ENCODE measurements at regions not wholly inside any gene's neighbourhood (a gene's known extent, or its start where the extent isn't known, plus 50 kb on each side); places are given as distances from the start of the nearest gene placed in this dataset.

DNA sequence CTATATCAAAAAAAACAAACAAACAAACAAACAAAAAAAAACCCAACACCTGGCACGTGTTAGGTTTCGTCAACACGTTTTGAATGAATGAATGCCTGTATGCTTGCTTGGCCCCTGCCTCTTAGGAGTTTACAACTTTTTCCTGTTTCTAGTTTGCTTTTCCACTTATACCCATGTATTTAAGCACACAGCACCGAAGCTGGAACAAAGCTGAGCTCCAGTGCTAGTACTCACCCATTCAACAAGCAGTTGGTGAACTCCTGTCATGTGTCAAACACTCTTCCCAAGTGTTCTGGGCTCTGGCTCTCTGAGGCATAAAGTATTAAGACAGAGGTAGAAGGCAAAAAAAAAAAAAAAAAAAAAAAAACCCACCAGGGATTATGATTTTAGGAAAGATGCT, 599.3 kb downstream of the BUD13 start (continued):
- TF ChIP-seq, protein P1, sequence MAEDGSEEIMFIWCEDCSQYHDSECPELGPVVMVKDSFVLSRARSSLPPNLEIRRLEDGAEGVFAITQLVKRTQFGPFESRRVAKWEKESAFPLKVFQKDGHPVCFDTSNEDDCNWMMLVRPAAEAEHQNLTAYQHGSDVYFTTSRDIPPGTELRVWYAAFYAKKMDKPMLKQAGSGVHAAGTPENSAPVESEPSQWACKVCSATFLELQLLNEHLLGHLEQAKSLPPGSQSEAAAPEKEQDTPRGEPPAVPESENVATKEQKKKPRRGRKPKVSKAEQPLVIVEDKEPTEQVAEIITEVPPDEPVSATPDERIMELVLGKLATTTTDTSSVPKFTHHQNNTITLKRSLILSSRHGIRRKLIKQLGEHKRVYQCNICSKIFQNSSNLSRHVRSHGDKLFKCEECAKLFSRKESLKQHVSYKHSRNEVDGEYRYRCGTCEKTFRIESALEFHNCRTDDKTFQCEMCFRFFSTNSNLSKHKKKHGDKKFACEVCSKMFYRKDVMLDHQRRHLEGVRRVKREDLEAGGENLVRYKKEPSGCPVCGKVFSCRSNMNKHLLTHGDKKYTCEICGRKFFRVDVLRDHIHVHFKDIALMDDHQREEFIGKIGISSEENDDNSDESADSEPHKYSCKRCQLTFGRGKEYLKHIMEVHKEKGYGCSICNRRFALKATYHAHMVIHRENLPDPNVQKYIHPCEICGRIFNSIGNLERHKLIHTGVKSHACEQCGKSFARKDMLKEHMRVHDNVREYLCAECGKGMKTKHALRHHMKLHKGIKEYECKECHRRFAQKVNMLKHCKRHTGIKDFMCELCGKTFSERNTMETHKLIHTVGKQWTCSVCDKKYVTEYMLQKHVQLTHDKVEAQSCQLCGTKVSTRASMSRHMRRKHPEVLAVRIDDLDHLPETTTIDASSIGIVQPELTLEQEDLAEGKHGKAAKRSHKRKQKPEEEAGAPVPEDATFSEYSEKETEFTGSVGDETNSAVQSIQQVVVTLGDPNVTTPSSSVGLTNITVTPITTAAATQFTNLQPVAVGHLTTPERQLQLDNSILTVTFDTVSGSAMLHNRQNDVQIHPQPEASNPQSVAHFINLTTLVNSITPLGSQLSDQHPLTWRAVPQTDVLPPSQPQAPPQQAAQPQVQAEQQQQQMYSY (CRISPR knock-in tag; IDR thresholded peaks at IDR 0.05) = no peak

DNA sequence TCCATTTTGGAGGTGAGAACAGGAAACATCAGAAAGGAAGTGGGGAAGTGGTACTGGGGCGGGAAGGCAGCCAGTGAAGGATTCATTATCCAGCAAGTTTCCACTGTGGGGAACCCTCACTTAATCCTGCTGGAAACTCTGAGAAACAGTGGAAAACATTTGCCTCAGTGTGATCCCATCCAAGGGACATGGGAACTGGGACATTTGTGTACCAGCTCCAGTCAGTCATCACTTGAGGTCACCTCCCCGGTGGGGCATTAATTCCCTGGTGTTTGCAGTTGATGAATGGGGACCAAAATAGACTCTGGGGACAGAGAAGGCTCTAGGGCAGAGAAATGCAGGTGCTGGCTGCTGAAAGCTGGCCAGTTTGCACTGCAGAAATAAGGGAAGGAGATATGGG, 599.9 kb downstream of the BUD13 start:
- CTCF ChIA-PET (ENCODE audit: low intra/inter-chr PET ratio, low total read pairs) = no interaction called here
- intact Hi-C loops (cut with micrococcal nuclease; ENCODE audit: unreplicated experiment) = no loop called here
- no TSS peak for BruUV-seq (replicated peaks)
- no peak overlapping the region for H3K9ac ChIP-seq (ENCODE audit: insufficient read depth, low read depth, low read length)
- H3K27me3 ChIP-seq (ENCODE audit: control insufficient read depth in 1 of 2, insufficient read depth in 2 of 2, low read length in 2 of 2) = 0 out of 5 replicates have a peak, but pooled peaks cover 0 to 2% of the 10 kb centered on the region in 2 experiments
- no peak overlapping the region for H3K27ac ChIP-seq (ENCODE audit: extremely low read length, insufficient read depth, low read length)
- no peaks in the 10 kb centered on the region for H3K36me3 ChIP-seq (replicated peaks in 1 of 2; ENCODE audit: control insufficient read depth in 1 of 2, insufficient read depth in 2 of 2, low read length in 2 of 2)
- H3K9me3 ChIP-seq (ENCODE audit: low read length) = no peaks in the 10 kb centered on the region
- ATAC-seq (no peak), FAIRE-seq (no peak), DNase-seq (ENCODE audit: low spot score) (no peak)
- H2AFZ ChIP-seq (ENCODE audit: low read length) = no peak overlapping the region
- no peak for TF ChIP-seq KDM2A (CRISPR knock-in tag; IDR thresholded peaks at IDR 0.05; ENCODE audit: borderline replicate concordance, low read depth)
- TF ChIP-seq ZC3H13 (CRISPR knock-in tag; IDR thresholded peaks at IDR 0.05) = no peak
- TF ChIP-seq, protein P2, sequence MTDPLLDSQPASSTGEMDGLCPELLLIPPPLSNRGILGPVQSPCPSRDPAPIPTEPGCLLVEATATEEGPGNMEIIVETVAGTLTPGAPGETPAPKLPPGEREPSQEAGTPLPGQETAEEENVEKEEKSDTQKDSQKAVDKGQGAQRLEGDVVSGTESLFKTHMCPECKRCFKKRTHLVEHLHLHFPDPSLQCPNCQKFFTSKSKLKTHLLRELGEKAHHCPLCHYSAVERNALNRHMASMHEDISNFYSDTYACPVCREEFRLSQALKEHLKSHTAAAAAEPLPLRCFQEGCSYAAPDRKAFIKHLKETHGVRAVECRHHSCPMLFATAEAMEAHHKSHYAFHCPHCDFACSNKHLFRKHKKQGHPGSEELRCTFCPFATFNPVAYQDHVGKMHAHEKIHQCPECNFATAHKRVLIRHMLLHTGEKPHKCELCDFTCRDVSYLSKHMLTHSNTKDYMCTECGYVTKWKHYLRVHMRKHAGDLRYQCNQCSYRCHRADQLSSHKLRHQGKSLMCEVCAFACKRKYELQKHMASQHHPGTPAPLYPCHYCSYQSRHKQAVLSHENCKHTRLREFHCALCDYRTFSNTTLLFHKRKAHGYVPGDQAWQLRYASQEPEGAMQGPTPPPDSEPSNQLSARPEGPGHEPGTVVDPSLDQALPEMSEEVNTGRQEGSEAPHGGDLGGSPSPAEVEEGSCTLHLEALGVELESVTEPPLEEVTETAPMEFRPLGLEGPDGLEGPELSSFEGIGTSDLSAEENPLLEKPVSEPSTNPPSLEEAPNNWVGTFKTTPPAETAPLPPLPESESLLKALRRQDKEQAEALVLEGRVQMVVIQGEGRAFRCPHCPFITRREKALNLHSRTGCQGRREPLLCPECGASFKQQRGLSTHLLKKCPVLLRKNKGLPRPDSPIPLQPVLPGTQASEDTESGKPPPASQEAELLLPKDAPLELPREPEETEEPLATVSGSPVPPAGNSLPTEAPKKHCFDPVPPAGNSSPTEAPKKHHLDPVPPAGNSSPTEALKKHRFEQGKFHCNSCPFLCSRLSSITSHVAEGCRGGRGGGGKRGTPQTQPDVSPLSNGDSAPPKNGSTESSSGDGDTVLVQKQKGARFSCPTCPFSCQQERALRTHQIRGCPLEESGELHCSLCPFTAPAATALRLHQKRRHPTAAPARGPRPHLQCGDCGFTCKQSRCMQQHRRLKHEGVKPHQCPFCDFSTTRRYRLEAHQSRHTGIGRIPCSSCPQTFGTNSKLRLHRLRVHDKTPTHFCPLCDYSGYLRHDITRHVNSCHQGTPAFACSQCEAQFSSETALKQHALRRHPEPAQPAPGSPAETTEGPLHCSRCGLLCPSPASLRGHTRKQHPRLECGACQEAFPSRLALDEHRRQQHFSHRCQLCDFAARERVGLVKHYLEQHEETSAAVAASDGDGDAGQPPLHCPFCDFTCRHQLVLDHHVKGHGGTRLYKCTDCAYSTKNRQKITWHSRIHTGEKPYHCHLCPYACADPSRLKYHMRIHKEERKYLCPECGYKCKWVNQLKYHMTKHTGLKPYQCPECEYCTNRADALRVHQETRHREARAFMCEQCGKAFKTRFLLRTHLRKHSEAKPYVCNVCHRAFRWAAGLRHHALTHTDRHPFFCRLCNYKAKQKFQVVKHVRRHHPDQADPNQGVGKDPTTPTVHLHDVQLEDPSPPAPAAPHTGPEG (CRISPR knock-in tag; IDR thresholded peaks at IDR 0.05) = no peak
- no peak for TF ChIP-seq ZNF713 (CRISPR knock-in tag; IDR thresholded peaks at IDR 0.05)
- no peak for TF ChIP-seq NFIB (CRISPR knock-in tag; IDR thresholded peaks at IDR 0.05; ENCODE audit: borderline replicate concordance)
- TF ChIP-seq ERF (CRISPR knock-in tag; IDR thresholded peaks at IDR 0.05) = no peak
- no peak for TF ChIP-seq FOXK2 (IDR thresholded peaks at IDR 0.05)
- no peak for TF ChIP-seq ZNF773 (CRISPR knock-in tag; IDR thresholded peaks at IDR 0.05; ENCODE audit: borderline replicate concordance)
- TF ChIP-seq ZNF496 (CRISPR knock-in tag; IDR thresholded peaks at IDR 0.05; ENCODE audit: insufficient replicate concordance) = no peak
- TF ChIP-seq RBM22 (optimal IDR thresholded peaks at IDR 0.05; ENCODE audit: low read length) = no peak
- no peak for TF ChIP-seq ZNF354B (CRISPR knock-in tag; IDR thresholded peaks at IDR 0.05)
- H4K20me1 ChIP-seq (ENCODE audit: insufficient read depth, low read length) = no peaks in the 10 kb centered on the region
- H3K4me2 ChIP-seq (ENCODE audit: low read depth, low read length) = no peak overlapping the region
- in situ Hi-C loops (cut with HindIII; ENCODE audit: extremely low pct_ligation_motif_present, low pct_unique_long_range_greater_than_20kb) = no loop called here
- POLR2A ChIA-PET = no interaction called here
- H3K4me1 ChIP-seq (ENCODE audit: insufficient read depth, low read length) = peaks cover 5% of the 10 kb centered on the region; the same call in 1 of the 2 replicates
- no peaks in the 10 kb centered on the region for H3K79me2 ChIP-seq (ENCODE audit: insufficient read depth, low read length)
- no peak overlapping the region for H3K4me3 ChIP-seq (replicated peaks in 1 of 3; ENCODE audit: insufficient read depth in 1 of 3, low read depth in 2 of 3, low read length in 3 of 3)
- WGBS (ENCODE audit: low lambda C conversion rate) = 50% methylated on average over 2 of the region's 2 CpGs

All from HepG2 (cell line).